NCI-H2196 treated with DMSO at 0.1 percent for 48 hours (cell line): ENCODE measurements at regions not wholly inside any gene's neighbourhood (a gene's known extent, or its start where the extent isn't known, plus 50 kb on each side); places are given as distances from the start of the nearest gene placed in this dataset.
A peak's percentile ranks its signal among the peaks of the same experiment; 100 is the strongest.

ENCODE experiments used
- DNase-seq: peaks from one replicate; lab custom pipeline; 2025; ENCODE audit not compliant: unreplicated experiment; lab: John Stamatoyannopoulos, UW

GRCh38 chr18:30376515-30376914, 666.0 kb downstream of the DSC3 start:
- DNase-seq, result no peak

- no peak for DNase-seq
Observed at GRCh38 chr18:30361864-30362540, 680.5 kb downstream of the DSC3 start.

GRCh38 chr18:30359521-30359920, 683.0 kb downstream of the DSC3 start:
- DNase-seq, result no peak

GRCh38 chr18:30358555-30358954, 684.0 kb downstream of the DSC3 start:
- no peak for DNase-seq

- DNase-seq, result no peak
Observed at GRCh38 chr18:30352551-30353168, 689.9 kb downstream of the DSC3 start.

GRCh38 chr18:30350263-30350662, 692.3 kb downstream of the DSC3 start:
- no peak for DNase-seq

- no peak for DNase-seq
Observed at GRCh38 chr18:30343090-30343489, 699.5 kb downstream of the DSC3 start.

GRCh38 chr18:30342675-30343074, 699.9 kb downstream of the DSC3 start:
- DNase-seq, result no peak

- no peak for DNase-seq
Observed at GRCh38 chr18:30334781-30335180, 707.8 kb downstream of the DSC3 start.

- DNase-seq, result no peak
Observed at GRCh38 chr18:30333310-30333709, 709.2 kb downstream of the DSC3 start.

GRCh38 chr18:30328839-30329238, 713.7 kb downstream of the DSC3 start:
- no peak for DNase-seq

GRCh38 chr18:30302181-30302580, 740.4 kb downstream of the DSC3 start:
- no peak for DNase-seq

GRCh38 chr18:30298769-30299168, 743.8 kb downstream of the DSC3 start:
- DNase-seq, result no peak

- DNase-seq, result no peak
Observed at GRCh38 chr18:30288662-30289414, 753.7 kb downstream of the DSC3 start.

GRCh38 chr18:30280861-30281470, 761.6 kb downstream of the DSC3 start:
- DNase-seq, result peak; percentile 2

GRCh38 chr18:30280186-30280585, 762.4 kb downstream of the DSC3 start:
- no peak for DNase-seq

- no peak for DNase-seq
Observed at GRCh38 chr18:30277676-30278075, 764.9 kb downstream of the DSC3 start.

GRCh38 chr18:30271716-30272115, 770.8 kb downstream of the DSC3 start:
- no peak for DNase-seq

- no peak for DNase-seq
Observed at GRCh38 chr18:30265190-30265589, 777.4 kb downstream of the DSC3 start.

- no peak for DNase-seq
Observed at GRCh38 chr18:30254331-30254730, 788.2 kb downstream of the DSC3 start.

- DNase-seq, result no peak
Observed at GRCh38 chr18:30248056-30248455, 794.5 kb downstream of the DSC3 start.
